HG02798 (cell line): ENCODE measurements at regions not wholly inside any gene's neighbourhood (a gene's known extent, or its start where the extent isn't known, plus 50 kb on each side); places are given as distances from the start of the nearest gene placed in this dataset.
"Not testable (repeated sequence)": the region's sequence is repeated elsewhere in the genome, so short reads cannot be mapped to it uniquely, and the experiment has no call there.

ENCODE experiments used
- ATAC-seq: cut with Tn5 transposase; IDR thresholded peaks from one replicate; pipeline ENCODE4 v1.9.1; 2021; ENCODE audit warnings: mild to moderate bottlenecking; ENCODE audit not compliant: unreplicated experiment, poor library complexity

GRCh38 chr3:82561784-82562183 is 800.3 kb upstream of the GBE1 start:
- ATAC-seq: no peak

- ATAC-seq: no peak
Observed at GRCh38 chr3:82558081-82558480, 796.6 kb upstream of the GBE1 start.

- no peak for ATAC-seq
Observed at GRCh38 chr3:82556113-82556512, 794.7 kb upstream of the GBE1 start.

- not testable (repeated sequence) for ATAC-seq
Observed at GRCh38 chr3:82542556-82542955, 781.1 kb upstream of the GBE1 start.

- ATAC-seq: no peak
Observed at GRCh38 chr3:82521657-82522056, 760.2 kb upstream of the GBE1 start.

GRCh38 chr3:82520846-82521245 is 759.4 kb upstream of the GBE1 start:
- ATAC-seq: no peak

- no peak for ATAC-seq
Observed at GRCh38 chr3:82509951-82510603, 748.6 kb upstream of the GBE1 start.

- ATAC-seq: no peak
Observed at GRCh38 chr3:82509106-82509842, 747.8 kb upstream of the GBE1 start.

GRCh38 chr3:82506204-82506603 is 744.8 kb upstream of the GBE1 start:
- no peak for ATAC-seq

GRCh38 chr3:82505079-82505756 is 743.8 kb upstream of the GBE1 start:
- ATAC-seq: no peak

GRCh38 chr3:82498186-82498585 is 736.7 kb upstream of the GBE1 start:
- no peak for ATAC-seq

GRCh38 chr3:82496890-82497560 is 735.6 kb upstream of the GBE1 start:
- ATAC-seq: no peak

GRCh38 chr3:82495655-82496054 is 734.2 kb upstream of the GBE1 start:
- ATAC-seq: no peak

- ATAC-seq: no peak
Observed at GRCh38 chr3:82494977-82495489, 733.6 kb upstream of the GBE1 start.

- ATAC-seq: no peak
Observed at GRCh38 chr3:82493858-82494257, 732.4 kb upstream of the GBE1 start.

GRCh38 chr3:82475306-82475705 is 713.9 kb upstream of the GBE1 start:
- ATAC-seq: no peak

GRCh38 chr3:82474711-82475110 is 713.3 kb upstream of the GBE1 start:
- no peak for ATAC-seq

GRCh38 chr3:82473864-82474541 is 712.6 kb upstream of the GBE1 start:
- ATAC-seq: no peak

GRCh38 chr3:82467051-82467450 is 705.6 kb upstream of the GBE1 start:
- no peak for ATAC-seq

GRCh38 chr3:82462977-82463376 is 701.5 kb upstream of the GBE1 start:
- no peak for ATAC-seq
